ENCODE measurements at regions not wholly inside any gene's neighbourhood (a gene's known extent, or its start where the extent isn't known, plus 50 kb on each side); places are given as distances from the start of the nearest gene placed in this dataset.
A peak's percentile ranks its signal among the peaks of the same experiment; 100 is the strongest.
"Not testable (repeated sequence)": the region's sequence is repeated elsewhere in the genome, so short reads cannot be mapped to it uniquely, and the experiment has no call there.

DNA sequence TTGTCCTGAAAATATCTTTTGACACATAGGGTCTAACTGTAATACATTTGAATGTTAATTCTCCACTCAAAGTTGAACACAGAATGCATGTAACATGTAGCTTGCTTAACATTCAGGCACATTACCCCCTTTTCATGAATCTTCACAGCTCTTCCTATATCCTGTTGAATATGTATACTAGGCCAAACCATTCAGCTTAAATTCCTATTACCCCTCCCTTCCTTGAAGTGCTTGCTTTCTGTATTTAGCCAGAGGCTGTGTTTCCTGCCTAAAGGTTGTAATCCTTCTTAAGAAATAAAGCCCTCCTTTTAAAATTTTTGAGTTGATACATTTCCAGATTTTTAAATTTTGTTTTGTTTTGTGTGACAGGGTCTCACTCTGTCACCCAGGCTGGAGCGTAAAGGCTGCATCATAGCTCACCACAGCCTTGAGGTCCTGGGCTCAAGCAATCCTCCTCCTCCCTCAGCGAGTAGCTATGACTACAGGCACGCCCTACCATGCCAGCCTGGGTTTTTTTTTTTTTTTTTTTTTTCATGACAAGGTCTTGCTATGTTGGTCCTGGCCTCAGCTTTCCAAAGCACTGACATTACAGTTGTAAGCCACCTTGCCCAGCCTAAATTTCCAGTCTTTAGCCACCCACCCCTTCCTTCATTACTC is 357.6 kb downstream of the DSC3 start:
- FAIRE-seq (no peak), DNase-seq (no peak)
- Histone ChIP-seq H3K27ac (ENCODE audit: low read depth in 1 of 3, low read length in 2 of 3) (no peak overlapping the region), H3K36me3 (ENCODE audit: control insufficient read depth in 3 of 3, insufficient read depth in 2 of 3, low read depth in 1 of 3, low read length in 3 of 3) (no peaks in the 10 kb centered on the region), H3K4me3 (ENCODE audit: low read depth in 1 of 3, low read length in 3 of 3) (no peak overlapping the region), H3K9me3 (ENCODE audit: control insufficient read depth in 2 of 2, insufficient read depth in 1 of 2, low read depth in 1 of 2, low read length in 1 of 2) (no peaks in the 10 kb centered on the region), H3K4me1 (ENCODE audit: control insufficient read depth in 3 of 3, insufficient read depth in 2 of 3, low read depth in 1 of 3, low read length in 2 of 3) (no peaks in the 10 kb centered on the region), H3K27me3 (ENCODE audit: control insufficient read depth in 3 of 3, insufficient read depth in 3 of 3, low read length in 3 of 3) (no peaks in the 10 kb centered on the region)
- WGBS, 3 donors, result 40 to 71% (median 43%) methylated on average over 3 of the region's 3 CpGs

DNA sequence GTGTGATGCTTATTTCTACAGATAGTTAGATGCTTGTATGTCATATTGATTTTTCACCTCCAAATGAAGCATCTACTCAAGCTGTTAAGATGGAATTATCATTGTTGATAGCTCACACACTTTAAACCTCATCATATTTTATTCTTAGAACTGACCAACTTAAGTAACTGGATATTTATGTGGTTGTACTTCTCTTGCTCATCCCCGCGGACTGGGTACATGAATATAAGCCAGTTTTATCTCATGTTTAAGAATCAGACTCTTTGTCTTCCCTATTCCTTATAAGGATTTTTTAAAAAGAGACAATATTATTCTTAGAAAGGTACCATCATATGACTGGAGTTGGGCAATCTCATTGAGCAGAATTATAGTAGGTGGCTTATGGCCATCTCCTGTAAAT is 358.7 kb downstream of the DSC3 start:
- no peaks in the 10 kb centered on the region for H3K27me3 ChIP-seq (ENCODE audit: control insufficient read depth in 3 of 3, insufficient read depth in 3 of 3, low read length in 3 of 3)
- 84 to 94% (median 85%) methylated on average over 2 of the region's 2 CpGs for WGBS, 3 donors
- DNase-seq (no peak), FAIRE-seq (no peak)
- no peaks in the 10 kb centered on the region for H3K36me3 ChIP-seq (ENCODE audit: control insufficient read depth in 3 of 3, insufficient read depth in 2 of 3, low read depth in 1 of 3, low read length in 3 of 3)
- no peaks in the 10 kb centered on the region for H3K9me3 ChIP-seq (ENCODE audit: control insufficient read depth in 2 of 2, insufficient read depth in 1 of 2, low read depth in 1 of 2, low read length in 1 of 2)
- H3K4me1 ChIP-seq (ENCODE audit: control insufficient read depth in 3 of 3, insufficient read depth in 2 of 3, low read depth in 1 of 3, low read length in 2 of 3), result no peaks in the 10 kb centered on the region
- H3K4me3 ChIP-seq (ENCODE audit: low read depth in 1 of 3, low read length in 3 of 3), result no peak overlapping the region
- H3K27ac ChIP-seq (ENCODE audit: low read depth in 1 of 3, low read length in 2 of 3), result no peak overlapping the region

DNA sequence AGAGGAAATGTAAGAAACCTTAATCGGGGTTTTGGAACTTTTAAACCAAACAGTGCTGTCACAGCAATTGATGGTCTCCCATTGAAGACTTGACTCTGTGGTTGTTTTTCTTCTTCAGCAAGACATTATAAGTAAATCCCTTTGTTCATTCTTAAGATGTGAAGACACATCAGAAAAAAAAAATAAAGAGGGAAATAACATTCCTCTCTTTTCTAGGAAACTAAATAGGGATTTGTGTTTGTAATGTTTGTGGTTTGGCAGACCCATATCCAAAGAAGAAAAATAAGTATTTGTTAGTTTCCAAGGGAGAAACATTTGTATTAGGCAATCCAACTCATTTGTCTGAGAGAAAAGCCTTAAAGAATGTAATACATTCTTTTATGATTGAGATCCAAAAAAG is 359.9 kb downstream of the DSC3 start:
- H3K9me3 ChIP-seq (ENCODE audit: control insufficient read depth in 2 of 2, insufficient read depth in 1 of 2, low read depth in 1 of 2, low read length in 1 of 2), result no peaks in the 10 kb centered on the region
- no peak overlapping the region for H3K27ac ChIP-seq (ENCODE audit: low read depth in 1 of 3, low read length in 2 of 3)
- FAIRE-seq (no peak), DNase-seq (no peak)
- no peaks in the 10 kb centered on the region for H3K4me1 ChIP-seq (ENCODE audit: control insufficient read depth in 3 of 3, insufficient read depth in 2 of 3, low read depth in 1 of 3, low read length in 2 of 3)
- no peaks in the 10 kb centered on the region for H3K36me3 ChIP-seq (ENCODE audit: control insufficient read depth in 3 of 3, insufficient read depth in 2 of 3, low read depth in 1 of 3, low read length in 3 of 3)
- no peak overlapping the region for H3K4me3 ChIP-seq (ENCODE audit: low read depth in 1 of 3, low read length in 3 of 3)
- 37 to 78% (median 59%) methylated on average over 1 of the region's 1 CpG for WGBS, 3 donors
- no peaks in the 10 kb centered on the region for H3K27me3 ChIP-seq (ENCODE audit: control insufficient read depth in 3 of 3, insufficient read depth in 3 of 3, low read length in 3 of 3)

DNA sequence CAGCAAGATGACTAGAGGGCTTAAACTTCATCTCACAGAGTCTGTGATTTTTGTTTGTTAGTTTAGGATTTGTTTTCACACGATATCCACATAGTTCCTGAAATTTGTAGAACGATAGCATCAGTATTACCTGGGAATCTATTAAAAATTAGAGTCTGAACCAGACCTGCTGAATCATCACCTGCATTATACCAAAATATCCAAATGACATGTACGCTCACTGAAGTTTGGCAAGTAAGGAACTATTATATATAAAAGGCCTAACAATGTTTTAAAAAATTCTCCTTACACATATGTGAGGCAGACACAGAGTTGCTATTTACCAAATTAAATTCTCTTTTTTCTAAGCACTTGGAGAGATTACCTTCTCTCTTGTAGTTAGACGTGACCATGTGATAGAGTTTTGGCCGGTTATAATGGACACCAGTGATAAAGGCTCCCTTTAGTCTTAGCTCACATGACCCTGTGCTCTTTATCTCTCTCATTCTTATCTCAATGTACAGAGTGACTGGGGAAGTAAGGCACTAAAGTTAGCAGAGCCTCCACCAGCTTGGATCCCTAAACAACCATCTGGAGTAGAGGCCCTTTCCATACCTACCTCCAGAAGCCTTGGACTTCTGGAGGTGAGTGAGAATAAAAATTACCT is 363.1 kb downstream of the DSC3 start:
- H3K36me3 ChIP-seq (ENCODE audit: control insufficient read depth in 3 of 3, insufficient read depth in 2 of 3, low read depth in 1 of 3, low read length in 3 of 3), result no peaks in the 10 kb centered on the region
- WGBS, 3 donors, result 63 to 77% (median 63%) methylated on average over 5 of the region's 5 CpGs
- DNase-seq, result peak in 1 of 2 donors; percentile 6
- no peak overlapping the region for H3K4me3 ChIP-seq (ENCODE audit: low read depth in 1 of 3, low read length in 3 of 3)
- no peak for FAIRE-seq
- H3K4me1 ChIP-seq (ENCODE audit: control insufficient read depth in 3 of 3, insufficient read depth in 2 of 3, low read depth in 1 of 3, low read length in 2 of 3), result no peaks in the 10 kb centered on the region
- no peak overlapping the region for H3K27ac ChIP-seq (ENCODE audit: low read depth in 1 of 3, low read length in 2 of 3)
- no peaks in the 10 kb centered on the region for H3K9me3 ChIP-seq (ENCODE audit: control insufficient read depth in 2 of 2, insufficient read depth in 1 of 2, low read depth in 1 of 2, low read length in 1 of 2)
- no peaks in the 10 kb centered on the region for H3K27me3 ChIP-seq (ENCODE audit: control insufficient read depth in 3 of 3, insufficient read depth in 3 of 3, low read length in 3 of 3)

DNA sequence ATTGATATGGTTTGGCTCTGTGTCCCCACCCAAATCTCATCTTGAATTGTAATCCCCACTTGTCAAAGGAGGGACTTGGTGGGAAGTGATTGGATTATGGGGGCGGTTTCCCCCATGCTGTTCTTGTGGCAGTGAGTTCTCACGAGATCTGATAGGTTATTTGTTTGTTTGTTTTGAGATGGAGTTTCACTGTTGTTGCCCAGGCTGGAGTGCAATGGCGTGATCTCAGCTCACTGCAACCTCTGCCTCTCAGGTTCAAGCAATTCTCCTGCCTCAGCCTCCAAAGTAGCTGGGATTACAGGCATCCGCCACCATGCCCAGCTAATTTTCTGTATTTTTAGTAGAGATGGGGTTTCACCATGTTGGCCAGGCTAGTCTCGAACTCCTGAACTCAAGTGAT is 364.7 kb downstream of the DSC3 start:
- H3K4me3 ChIP-seq (ENCODE audit: low read depth in 1 of 3, low read length in 3 of 3); H3K9me3 ChIP-seq (ENCODE audit: control insufficient read depth in 2 of 2, insufficient read depth in 1 of 2, low read depth in 1 of 2, low read length in 1 of 2); H3K27ac ChIP-seq (ENCODE audit: low read depth in 1 of 3, low read length in 2 of 3); H3K36me3 ChIP-seq (ENCODE audit: control insufficient read depth in 3 of 3, insufficient read depth in 2 of 3, low read depth in 1 of 3, low read length in 3 of 3); H3K27me3 ChIP-seq (ENCODE audit: control insufficient read depth in 3 of 3, insufficient read depth in 3 of 3, low read length in 3 of 3); DNase-seq; FAIRE-seq; H3K4me1 ChIP-seq (ENCODE audit: control insufficient read depth in 3 of 3, insufficient read depth in 2 of 3, low read depth in 1 of 3, low read length in 2 of 3): not testable (repeated sequence)
- WGBS, 3 donors, result 74 to 91% (median 85%) methylated on average over 5 of the region's 5 CpGs

DNA sequence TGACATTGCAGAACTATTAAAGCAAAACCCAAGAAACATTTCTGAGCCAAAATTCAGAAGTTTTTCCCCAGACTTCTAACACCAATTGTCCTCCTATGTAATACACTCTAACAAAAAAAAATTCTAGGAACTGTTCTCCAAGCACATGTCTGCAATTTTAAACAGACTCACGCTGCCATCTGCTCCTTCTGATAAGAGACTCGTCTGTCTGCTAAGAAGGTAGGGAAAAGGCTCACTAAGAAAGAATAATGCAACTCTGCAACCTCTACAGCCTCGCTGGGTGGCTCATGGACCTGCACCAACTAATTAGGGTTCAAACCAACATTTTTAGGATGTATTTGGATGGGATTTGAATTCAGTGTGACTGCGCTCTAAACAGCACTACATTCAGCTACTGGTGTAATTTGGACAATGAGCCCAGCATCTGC is 366.5 kb downstream of the DSC3 start:
- H3K27me3 ChIP-seq (ENCODE audit: control insufficient read depth in 3 of 3, insufficient read depth in 3 of 3, low read length in 3 of 3), result no peaks in the 10 kb centered on the region
- no peaks in the 10 kb centered on the region for H3K9me3 ChIP-seq (ENCODE audit: control insufficient read depth in 2 of 2, insufficient read depth in 1 of 2, low read depth in 1 of 2, low read length in 1 of 2)
- DNase-seq, result no peak
- no peak overlapping the region for H3K27ac ChIP-seq (ENCODE audit: low read depth in 1 of 3, low read length in 2 of 3)
- no peak for FAIRE-seq
- H3K36me3 ChIP-seq (ENCODE audit: control insufficient read depth in 3 of 3, insufficient read depth in 2 of 3, low read depth in 1 of 3, low read length in 3 of 3), result no peaks in the 10 kb centered on the region
- 9 to 20% (median 13%) methylated on average over 4 of the region's 4 CpGs for WGBS, 3 donors
- H3K4me1 ChIP-seq (ENCODE audit: control insufficient read depth in 3 of 3, insufficient read depth in 2 of 3, low read depth in 1 of 3, low read length in 2 of 3), result no peaks in the 10 kb centered on the region
- no peak overlapping the region for H3K4me3 ChIP-seq (ENCODE audit: low read depth in 1 of 3, low read length in 3 of 3)

DNA sequence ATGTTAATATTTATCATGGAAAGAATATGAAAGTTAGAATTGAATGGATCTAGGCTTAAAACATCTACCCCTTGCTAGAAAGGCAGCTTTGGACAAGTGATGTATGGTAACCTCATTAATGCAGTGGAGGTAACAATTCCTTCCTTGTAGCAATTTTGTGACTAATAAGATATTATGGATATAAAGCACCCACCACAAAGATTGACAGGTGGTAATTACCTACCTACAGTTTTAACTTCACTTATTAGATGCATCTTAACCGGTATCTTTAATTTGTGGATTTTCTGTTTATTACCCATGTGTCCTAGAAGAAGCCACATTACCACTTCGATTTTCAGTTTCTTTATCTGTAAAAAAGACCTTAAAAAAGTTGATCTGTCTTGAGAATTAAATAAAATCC is 367.0 kb downstream of the DSC3 start:
- DNase-seq (no peak), FAIRE-seq (no peak)
- 63 to 72% (median 72%) methylated on average over 2 of the region's 2 CpGs for whole genome bisulfite sequencing, 3 donors
- H3K4me1 ChIP-seq (ENCODE audit: control insufficient read depth in 3 of 3, insufficient read depth in 2 of 3, low read depth in 1 of 3, low read length in 2 of 3), result no peaks in the 10 kb centered on the region
- H3K27ac ChIP-seq (ENCODE audit: low read depth in 1 of 3, low read length in 2 of 3), result no peak overlapping the region
- H3K36me3 ChIP-seq (ENCODE audit: control insufficient read depth in 3 of 3, insufficient read depth in 2 of 3, low read depth in 1 of 3, low read length in 3 of 3), result no peaks in the 10 kb centered on the region
- no peaks in the 10 kb centered on the region for H3K9me3 ChIP-seq (ENCODE audit: control insufficient read depth in 2 of 2, insufficient read depth in 1 of 2, low read depth in 1 of 2, low read length in 1 of 2)
- H3K4me3 ChIP-seq (ENCODE audit: low read depth in 1 of 3, low read length in 3 of 3), result no peak overlapping the region
- H3K27me3 ChIP-seq (ENCODE audit: control insufficient read depth in 3 of 3, insufficient read depth in 3 of 3, low read length in 3 of 3), result no peaks in the 10 kb centered on the region

DNA sequence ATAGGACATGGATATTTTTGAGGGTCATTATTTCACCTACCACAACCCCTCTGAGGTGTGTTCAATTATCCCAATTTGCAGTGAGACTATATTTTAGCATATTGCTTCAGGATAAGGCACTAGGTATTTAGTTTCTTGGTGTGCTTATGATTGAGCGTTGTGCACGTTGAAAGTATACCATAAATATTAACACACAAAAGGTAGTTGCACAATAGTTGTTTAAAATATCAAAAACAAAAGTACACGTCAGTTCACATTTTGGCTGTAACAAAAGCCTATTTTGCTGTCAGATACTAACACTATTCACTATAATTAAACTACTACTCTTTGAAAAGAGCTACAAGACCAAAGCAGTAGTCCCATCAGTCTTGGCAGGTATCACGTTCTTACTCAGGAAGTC is 367.5 kb downstream of the DSC3 start:
- FAIRE-seq (no peak), DNase-seq (no peak)
- Histone ChIP-seq H3K36me3 (ENCODE audit: control insufficient read depth in 3 of 3, insufficient read depth in 2 of 3, low read depth in 1 of 3, low read length in 3 of 3) (no peaks in the 10 kb centered on the region), H3K27me3 (ENCODE audit: control insufficient read depth in 3 of 3, insufficient read depth in 3 of 3, low read length in 3 of 3) (no peaks in the 10 kb centered on the region), H3K27ac (ENCODE audit: low read depth in 1 of 3, low read length in 2 of 3) (no peak overlapping the region), H3K4me3 (ENCODE audit: low read depth in 1 of 3, low read length in 3 of 3) (no peak overlapping the region), H3K4me1 (ENCODE audit: control insufficient read depth in 3 of 3, insufficient read depth in 2 of 3, low read depth in 1 of 3, low read length in 2 of 3) (no peaks in the 10 kb centered on the region), H3K9me3 (ENCODE audit: control insufficient read depth in 2 of 2, insufficient read depth in 1 of 2, low read depth in 1 of 2, low read length in 1 of 2) (no peaks in the 10 kb centered on the region)
- 50 to 65% (median 58%) methylated on average over 4 of the region's 4 CpGs for WGBS, 3 donors

DNA sequence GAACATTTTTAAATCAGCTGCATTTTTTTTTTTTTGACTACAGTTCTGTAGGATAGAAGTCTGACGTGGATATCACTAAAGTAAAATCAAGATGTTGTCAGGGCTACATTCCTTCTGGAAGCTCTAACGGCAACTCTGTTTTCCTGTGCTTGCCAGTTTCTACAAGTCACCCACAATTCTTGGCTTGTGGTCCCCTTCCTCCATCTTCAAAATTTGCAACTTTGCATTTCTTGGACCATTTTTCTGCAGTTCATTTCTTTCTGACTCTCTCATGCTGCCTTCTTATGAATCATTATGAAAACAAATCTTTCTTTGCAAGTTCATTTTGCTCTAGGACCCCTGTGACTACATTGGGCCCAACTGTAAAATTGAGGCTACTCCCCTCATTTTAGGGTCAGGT is 367.9 kb downstream of the DSC3 start:
- Histone ChIP-seq H3K4me3 (ENCODE audit: low read depth in 1 of 3, low read length in 3 of 3) (no peak overlapping the region), H3K27ac (ENCODE audit: low read depth in 1 of 3, low read length in 2 of 3) (no peak overlapping the region), H3K9me3 (ENCODE audit: control insufficient read depth in 2 of 2, insufficient read depth in 1 of 2, low read depth in 1 of 2, low read length in 1 of 2) (no peaks in the 10 kb centered on the region), H3K4me1 (ENCODE audit: control insufficient read depth in 3 of 3, insufficient read depth in 2 of 3, low read depth in 1 of 3, low read length in 2 of 3) (no peaks in the 10 kb centered on the region), H3K27me3 (ENCODE audit: control insufficient read depth in 3 of 3, insufficient read depth in 3 of 3, low read length in 3 of 3) (no peaks in the 10 kb centered on the region), H3K36me3 (ENCODE audit: control insufficient read depth in 3 of 3, insufficient read depth in 2 of 3, low read depth in 1 of 3, low read length in 3 of 3) (no peaks in the 10 kb centered on the region)
- FAIRE-seq (no peak), DNase-seq (no peak)
- 71 to 90% (median 82%) methylated on average over 2 of the region's 2 CpGs for WGBS, 3 donors

Measured in small intestine (tissue), 7 donors.